HG03175 (cell line): ENCODE measurements at regions not wholly inside any gene's neighbourhood (a gene's known extent, or its start where the extent isn't known, plus 50 kb on each side); places are given as distances from the start of the nearest gene placed in this dataset.
"Not testable (repeated sequence)": the region's sequence is repeated elsewhere in the genome, so short reads cannot be mapped to it uniquely, and the experiment has no call there.

Source experiments
- ATAC-seq: cut with Tn5 transposase; IDR thresholded peaks from one replicate; pipeline ENCODE4 v1.9.1; 2021; ENCODE audit warnings: mild to moderate bottlenecking, moderate library complexity; ENCODE audit not compliant: unreplicated experiment

GRCh38 chr10:111560027-111560426 is 483.2 kb downstream of the ADRA2A start:
- ATAC-seq, result no peak

GRCh38 chr10:111561124-111561523 is 484.3 kb downstream of the ADRA2A start:
- ATAC-seq, result no peak

GRCh38 chr10:111565542-111565941 is 488.7 kb downstream of the ADRA2A start:
- no peak for ATAC-seq

- no peak for ATAC-seq
Measured at GRCh38 chr10:111578076-111578475, 501.2 kb downstream of the ADRA2A start.

GRCh38 chr10:111579473-111579872 is 502.6 kb downstream of the ADRA2A start:
- ATAC-seq, result no peak

GRCh38 chr10:111590703-111591102 is 513.9 kb downstream of the ADRA2A start:
- ATAC-seq, result no peak

- no peak for ATAC-seq
Measured at GRCh38 chr10:111593578-111593977, 516.7 kb downstream of the ADRA2A start.

GRCh38 chr10:111595173-111595572 is 518.3 kb downstream of the ADRA2A start:
- no peak for ATAC-seq

GRCh38 chr10:111598433-111599059 is 521.7 kb downstream of the ADRA2A start:
- peak; percentile 97 for ATAC-seq

GRCh38 chr10:111599943-111600342 is 523.1 kb downstream of the ADRA2A start:
- no peak for ATAC-seq

GRCh38 chr10:111600772-111601171 is 523.9 kb downstream of the ADRA2A start:
- ATAC-seq, result no peak

GRCh38 chr10:111612273-111612672 is 535.4 kb downstream of the ADRA2A start:
- ATAC-seq, result no peak

GRCh38 chr10:111634191-111634590 is 549.4 kb downstream of the GPAM start:
- ATAC-seq, result no peak

- ATAC-seq, result no peak
Measured at GRCh38 chr10:111646021-111646420, 537.5 kb downstream of the GPAM start.

- ATAC-seq, result no peak
Measured at GRCh38 chr10:111648046-111648445, 535.5 kb downstream of the GPAM start.

- ATAC-seq, result not testable (repeated sequence)
Measured at GRCh38 chr10:111649080-111649479, 534.5 kb downstream of the GPAM start.

- ATAC-seq, result no peak
Measured at GRCh38 chr10:111650088-111650487, 533.5 kb downstream of the GPAM start.

- no peak for ATAC-seq
Measured at GRCh38 chr10:111656066-111656465, 527.5 kb downstream of the GPAM start.

GRCh38 chr10:111677759-111678158 is 505.8 kb downstream of the GPAM start:
- ATAC-seq, result no peak

GRCh38 chr10:111686796-111687195 is 496.8 kb downstream of the GPAM start:
- ATAC-seq, result no peak

- ATAC-seq, result no peak
Measured at GRCh38 chr10:111698711-111699110, 484.9 kb downstream of the GPAM start.

- ATAC-seq, result no peak
Measured at GRCh38 chr10:111703986-111704385, 479.6 kb downstream of the GPAM start.

- ATAC-seq, result no peak
Measured at GRCh38 chr10:111705021-111705420, 478.5 kb downstream of the GPAM start.
